CD4-positive, alpha-beta memory T cell (primary cell): ENCODE measurements at regions not wholly inside any gene's neighbourhood (a gene's known extent, or its start where the extent isn't known, plus 50 kb on each side); places are given as distances from the start of the nearest gene placed in this dataset.

Experiments used
- CTCF ChIA-PET: fragments of 350-600 bp; sonication (Branson Sonifier 250); formaldehyde crosslinking; loops from one replicate; lab custom pipeline; 2021; ENCODE audit warnings: inconsistent platforms; ENCODE audit not compliant: partially characterized antibody; lab: Charles Lee
- POLR2A ChIA-PET: fragments of 350-600 bp; sonication (Branson Sonifier 250); formaldehyde crosslinking; loops from one replicate; lab custom pipeline; 2021; ENCODE audit not compliant: partially characterized antibody; lab: Charles Lee
- DNase-seq, 5 donors: peaks; one replicate each; pipeline versions ENCODE4 v3.0.0 to v3.0.0-alpha.2; 2020 to 2022; ENCODE audit warnings: mixed read lengths in 1 of 5
- H3K27ac ChIP-seq: one replicate; pipeline ENCODE4 v1.7.0; 2013; ENCODE audit warnings: low read depth, low read length
- H3K27me3 ChIP-seq: 2 replicates; pipeline ENCODE4 v1.7.0; 2013; ENCODE audit warnings: mild to moderate bottlenecking, low read length, moderate library complexity; ENCODE audit not compliant: insufficient read depth
- H3K36me3 ChIP-seq: 2 replicates; pipeline ENCODE4 v1.7.0; 2013; ENCODE audit warnings: mild to moderate bottlenecking, low read length, moderate library complexity; ENCODE audit not compliant: insufficient read depth
- H3K4me1 ChIP-seq: 2 replicates; pipeline ENCODE4 v1.7.0; 2013; ENCODE audit warnings: mild to moderate bottlenecking, low read length, moderate library complexity; ENCODE audit not compliant: insufficient read depth
- H3K4me3 ChIP-seq, 2 donors: one replicate each; pipeline ENCODE4 v1.7.0; 2013; ENCODE audit warnings: low read length in 2 of 2, mild to moderate bottlenecking in 1 of 2
- H3K9me3 ChIP-seq, 2 donors: one replicate each; pipeline ENCODE4 v1.7.0; 2013; ENCODE audit warnings: low read length in 2 of 2, control low read depth in 1 of 2; ENCODE audit not compliant: control insufficient read depth in 1 of 2
- H3K27ac Mint-ChIP-seq, 7 donors: one replicate each; pipeline ENCODE4 v1.8.0; 2020 to 2021; ENCODE audit warnings: mixed read lengths in 7 of 7, mild to moderate bottlenecking in 6 of 7, inconsistent platforms in 3 of 7, moderate library complexity in 3 of 7
- H3K27me3 Mint-ChIP-seq, 2 donors: one replicate each; pipeline ENCODE4 v1.8.0; 2020 to 2021; ENCODE audit warnings: mixed read lengths in 2 of 2
- H3K36me3 Mint-ChIP-seq, 2 donors: one replicate each; pipeline ENCODE4 v1.8.0; 2020 to 2021; ENCODE audit warnings: mixed read lengths in 2 of 2, inconsistent platforms in 1 of 2, mild to moderate bottlenecking in 1 of 2
- H3K4me1 Mint-ChIP-seq, 4 donors: one replicate each; pipeline ENCODE4 v1.8.0; 2020 to 2021; ENCODE audit warnings: mixed read lengths in 4 of 4, mild to moderate bottlenecking in 1 of 4
- H3K4me3 Mint-ChIP-seq, 8 donors: one replicate each; pipeline ENCODE4 v1.8.0; 2020 to 2021; ENCODE audit warnings: mixed read lengths in 8 of 8, mild to moderate bottlenecking in 7 of 8, moderate library complexity in 6 of 8, inconsistent platforms in 3 of 8
- H3K9me3 Mint-ChIP-seq, 8 donors: one replicate each; pipeline ENCODE4 v1.8.0; 2020 to 2021; ENCODE audit warnings: mixed read lengths in 8 of 8, mild to moderate bottlenecking in 5 of 8, inconsistent platforms in 3 of 8, moderate library complexity in 1 of 8
- intact Hi-C: fragments of 100-400 bp; cut with micrococcal nuclease; formaldehyde crosslinking; loops from one replicate; pipeline ENCODE4 v1.15.1; 2023

DNA sequence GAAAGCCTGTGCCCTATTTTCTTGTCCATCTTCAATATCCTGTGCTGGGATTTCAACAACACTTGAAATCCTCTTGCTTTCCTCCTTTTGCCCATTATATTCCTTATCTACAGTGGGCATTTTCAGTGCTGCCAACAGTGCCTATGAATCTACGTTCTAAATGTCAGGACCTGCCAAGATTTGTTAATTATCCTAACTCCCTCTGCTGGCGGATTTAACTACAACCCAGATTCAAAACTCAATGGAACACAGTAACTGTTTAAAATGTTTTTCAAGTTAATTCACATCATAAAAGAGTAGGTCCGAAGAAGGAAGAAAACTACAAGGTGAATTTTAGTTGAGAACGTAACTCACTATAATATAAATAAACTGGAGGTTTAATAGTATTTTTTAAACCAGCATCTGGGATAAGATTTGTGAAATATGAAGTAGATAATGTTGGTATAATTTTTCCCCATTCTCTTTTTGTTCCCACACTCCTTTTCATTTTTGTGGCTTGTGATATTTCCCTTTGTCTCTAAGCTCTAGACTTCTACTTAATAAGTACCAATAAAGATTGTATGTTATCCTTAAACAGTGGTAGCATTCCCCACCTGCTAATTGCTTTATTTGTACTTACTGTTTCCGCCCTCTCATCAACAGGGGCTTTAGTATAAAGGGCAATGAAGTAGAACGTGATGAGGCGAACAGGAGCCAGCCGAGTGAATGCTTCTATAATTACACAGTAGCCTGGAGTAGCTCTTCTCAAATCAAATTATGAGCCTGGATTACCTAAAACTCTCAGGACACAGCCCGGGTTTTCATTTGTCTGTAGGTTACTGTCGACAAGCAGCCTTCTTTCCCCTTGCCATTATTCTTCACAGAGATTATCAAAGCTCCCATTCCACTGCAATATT lies 302.5 kb upstream of the ATP11B start:
- CTCF ChIA-PET: no interaction called here
- no peaks in the 10 kb centered on the region for H3K27me3 ChIP-seq
- POLR2A ChIA-PET: no interaction called here
- no peak overlapping the region for H3K4me3 ChIP-seq
- H3K27me3 Mint-ChIP-seq: no peaks in the 10 kb centered on the region
- no peaks in the 10 kb centered on the region for H3K4me1 ChIP-seq
- no peak overlapping the region for H3K27ac ChIP-seq
- H3K36me3 Mint-ChIP-seq: no peaks in the 10 kb centered on the region
- no peak overlapping the region for H3K4me3 Mint-ChIP-seq
- H3K4me1 Mint-ChIP-seq: no peaks in the 10 kb centered on the region
- H3K9me3 ChIP-seq: no peaks in the 10 kb centered on the region
- DNase-seq: no peak
- no peaks in the 10 kb centered on the region for H3K36me3 ChIP-seq
- peaks cover 0 to 2% (median 0%) of the 10 kb centered on the region in 8 donors for H3K9me3 Mint-ChIP-seq
- intact Hi-C loops: no loop called here
- no peak overlapping the region for H3K27ac Mint-ChIP-seq

DNA sequence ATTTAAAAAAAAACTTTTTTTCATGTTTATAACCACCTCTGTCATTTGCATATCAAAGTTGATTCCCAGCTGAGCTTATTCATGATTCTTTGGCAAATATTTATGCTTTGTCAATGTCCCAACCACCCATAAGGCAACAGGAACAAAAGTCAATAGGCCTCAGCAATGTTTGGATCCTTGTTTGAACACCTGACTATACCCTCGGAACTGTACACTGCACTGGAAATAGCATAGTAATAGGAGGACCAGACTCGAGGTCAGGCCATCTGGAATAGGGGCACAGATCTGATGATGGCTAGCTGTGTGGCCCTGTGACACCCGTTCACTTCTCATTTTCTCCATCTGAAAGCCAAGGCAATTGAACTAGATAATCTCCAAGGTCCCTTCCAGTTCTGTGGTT lies 301.7 kb upstream of the ATP11B start:
- no peaks in the 10 kb centered on the region for H3K36me3 Mint-ChIP-seq
- H3K4me3 Mint-ChIP-seq: no peak overlapping the region
- CTCF ChIA-PET: no interaction called here
- H3K27me3 ChIP-seq: no peaks in the 10 kb centered on the region
- no peaks in the 10 kb centered on the region for H3K4me1 Mint-ChIP-seq
- intact Hi-C loops: no loop called here
- no peaks in the 10 kb centered on the region for H3K4me1 ChIP-seq
- no peak overlapping the region for H3K27ac Mint-ChIP-seq
- no peaks in the 10 kb centered on the region for H3K9me3 Mint-ChIP-seq
- POLR2A ChIA-PET: no interaction called here
- no peaks in the 10 kb centered on the region for H3K36me3 ChIP-seq
- no peak overlapping the region for H3K27ac ChIP-seq
- H3K27me3 Mint-ChIP-seq: no peaks in the 10 kb centered on the region
- no peak overlapping the region for H3K4me3 ChIP-seq
- no peak for DNase-seq
- H3K9me3 ChIP-seq: no peaks in the 10 kb centered on the region

DNA sequence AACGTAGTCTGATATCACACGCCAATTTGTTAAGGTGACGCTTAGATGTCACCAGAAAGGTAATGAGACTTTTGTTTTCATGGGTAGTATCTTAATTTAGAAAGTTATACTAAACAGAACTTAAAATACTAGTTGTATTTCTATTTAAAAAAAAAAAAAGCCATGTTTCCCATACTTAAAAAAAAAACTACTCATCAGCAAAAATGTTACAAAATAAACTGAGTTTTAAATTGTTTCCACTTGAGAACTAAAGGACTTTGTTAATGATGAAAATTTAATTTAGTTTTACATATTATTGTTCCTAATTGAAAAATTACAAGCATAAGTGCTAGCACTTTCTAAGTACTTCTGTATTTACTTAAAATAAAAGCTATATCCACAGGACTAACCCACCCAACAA lies 300.8 kb upstream of the ATP11B start:
- H3K4me1 ChIP-seq: no peaks in the 10 kb centered on the region
- no peaks in the 10 kb centered on the region for H3K9me3 ChIP-seq
- H3K27me3 ChIP-seq: no peaks in the 10 kb centered on the region
- H3K36me3 ChIP-seq: no peaks in the 10 kb centered on the region
- H3K27ac ChIP-seq: no peak overlapping the region
- Mint-ChIP-seq H3K9me3 (peaks cover 0 to 2% (median 0%) of the 10 kb centered on the region in 8 donors), H3K4me1 (no peaks in the 10 kb centered on the region), H3K4me3 (no peak overlapping the region), H3K27me3 (no peaks in the 10 kb centered on the region), H3K36me3 (no peaks in the 10 kb centered on the region), H3K27ac (no peak overlapping the region)
- no peak overlapping the region for H3K4me3 ChIP-seq
- intact Hi-C loops: no loop called here
- DNase-seq: no peak
- ChIA-PET POLR2A (no interaction called here), CTCF (no interaction called here)

DNA sequence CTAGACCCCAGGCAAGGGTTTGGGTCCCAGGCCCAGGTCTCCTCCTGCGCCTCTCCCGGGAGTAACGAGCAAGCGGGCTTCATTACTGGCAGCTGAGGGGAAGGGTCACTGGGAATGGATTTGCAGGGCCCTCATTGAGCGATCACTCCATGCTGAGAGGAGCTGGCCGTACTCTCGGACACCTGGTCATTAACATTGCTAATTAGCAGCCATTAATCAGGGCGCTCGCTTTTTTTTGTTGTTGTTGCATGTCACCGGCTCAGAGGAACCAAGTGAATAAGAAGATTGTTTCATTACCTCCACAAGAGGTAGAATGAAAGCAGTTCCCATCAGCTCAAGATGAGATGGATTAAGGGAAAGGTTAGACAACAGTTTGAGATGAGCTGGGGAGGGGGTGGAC lies 293.0 kb upstream of the ATP11B start:
- H3K4me1 Mint-ChIP-seq: no peaks in the 10 kb centered on the region
- no peak for DNase-seq
- no peaks in the 10 kb centered on the region for H3K27me3 ChIP-seq
- H3K4me3 Mint-ChIP-seq: no peak overlapping the region
- ChIA-PET CTCF (no interaction called here), POLR2A (no interaction called here)
- intact Hi-C loops: no loop called here
- no peaks in the 10 kb centered on the region for H3K36me3 Mint-ChIP-seq
- H3K9me3 ChIP-seq: no peaks in the 10 kb centered on the region
- H3K27ac Mint-ChIP-seq: no peak overlapping the region
- no peaks in the 10 kb centered on the region for H3K4me1 ChIP-seq
- H3K9me3 Mint-ChIP-seq: peaks cover 0 to 2% (median 0%) of the 10 kb centered on the region in 8 donors
- no peaks in the 10 kb centered on the region for H3K27me3 Mint-ChIP-seq
- no peaks in the 10 kb centered on the region for H3K36me3 ChIP-seq
- H3K27ac ChIP-seq: no peak overlapping the region
- H3K4me3 ChIP-seq: no peak overlapping the region

DNA sequence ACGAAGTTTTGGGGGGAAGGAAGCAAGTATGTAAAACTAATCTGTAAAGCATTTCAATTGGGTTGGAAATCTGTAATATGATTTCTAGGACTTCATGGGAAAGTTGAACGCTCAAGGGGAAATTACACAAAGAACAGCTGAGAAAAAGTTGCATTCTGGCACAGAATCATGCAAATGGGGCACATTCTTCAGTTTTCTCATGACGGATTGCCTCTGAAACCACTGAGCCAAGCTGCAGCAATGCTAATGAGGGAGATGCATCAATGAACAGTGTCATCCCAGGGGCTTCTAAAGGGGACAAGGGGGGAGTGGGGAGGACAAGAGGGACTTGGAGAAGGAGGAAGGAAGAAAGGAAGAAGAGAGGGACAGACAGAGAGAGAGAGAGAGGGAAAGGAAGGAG lies 291.4 kb upstream of the ATP11B start:
- intact Hi-C loops: no loop called here
- Mint-ChIP-seq H3K36me3 (no peaks in the 10 kb centered on the region), H3K27me3 (no peaks in the 10 kb centered on the region), H3K9me3 (peaks cover 0 to 5% (median 0%) of the 10 kb centered on the region in 8 donors), H3K27ac (no peak overlapping the region), H3K4me1 (no peaks in the 10 kb centered on the region), H3K4me3 (no peak overlapping the region)
- Histone ChIP-seq H3K27me3 (no peaks in the 10 kb centered on the region), H3K4me3 (no peak overlapping the region), H3K9me3 (no peaks in the 10 kb centered on the region), H3K27ac (no peak overlapping the region), H3K36me3 (no peaks in the 10 kb centered on the region), H3K4me1 (no peaks in the 10 kb centered on the region)
- ChIA-PET CTCF (no interaction called here), POLR2A (no interaction called here)
- DNase-seq: no peak

DNA sequence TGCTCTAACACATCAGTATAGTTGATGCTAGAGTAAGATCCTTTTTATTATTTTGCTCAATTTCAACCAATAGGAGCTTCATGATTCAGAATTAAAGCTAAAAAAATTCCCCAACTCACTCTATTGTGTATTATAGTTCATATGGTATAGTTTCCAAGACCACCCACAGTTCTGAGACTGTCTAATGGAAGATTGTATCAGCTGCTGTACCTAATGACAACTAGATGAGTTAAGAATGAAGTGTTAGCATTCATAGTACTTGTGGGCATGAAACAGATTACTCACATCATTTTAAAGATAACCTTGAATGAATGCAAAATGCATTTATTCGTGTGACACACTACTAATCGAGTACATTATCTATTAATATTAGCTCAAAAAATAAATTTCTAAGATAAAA lies 289.9 kb upstream of the ATP11B start:
- no peaks in the 10 kb centered on the region for H3K9me3 ChIP-seq
- Mint-ChIP-seq H3K4me1 (no peaks in the 10 kb centered on the region), H3K36me3 (no peaks in the 10 kb centered on the region), H3K27ac (no peak overlapping the region), H3K9me3 (peaks cover 0 to 5% (median 0%) of the 10 kb centered on the region in 8 donors), H3K27me3 (peaks cover 0 to 3% of the 10 kb centered on the region in 2 donors), H3K4me3 (no peak overlapping the region)
- H3K27ac ChIP-seq: no peak overlapping the region
- no peaks in the 10 kb centered on the region for H3K4me1 ChIP-seq
- CTCF ChIA-PET: no interaction called here
- no peaks in the 10 kb centered on the region for H3K27me3 ChIP-seq
- H3K4me3 ChIP-seq: no peak overlapping the region
- intact Hi-C loops: no loop called here
- POLR2A ChIA-PET: no interaction called here
- DNase-seq: no peak
- no peaks in the 10 kb centered on the region for H3K36me3 ChIP-seq

DNA sequence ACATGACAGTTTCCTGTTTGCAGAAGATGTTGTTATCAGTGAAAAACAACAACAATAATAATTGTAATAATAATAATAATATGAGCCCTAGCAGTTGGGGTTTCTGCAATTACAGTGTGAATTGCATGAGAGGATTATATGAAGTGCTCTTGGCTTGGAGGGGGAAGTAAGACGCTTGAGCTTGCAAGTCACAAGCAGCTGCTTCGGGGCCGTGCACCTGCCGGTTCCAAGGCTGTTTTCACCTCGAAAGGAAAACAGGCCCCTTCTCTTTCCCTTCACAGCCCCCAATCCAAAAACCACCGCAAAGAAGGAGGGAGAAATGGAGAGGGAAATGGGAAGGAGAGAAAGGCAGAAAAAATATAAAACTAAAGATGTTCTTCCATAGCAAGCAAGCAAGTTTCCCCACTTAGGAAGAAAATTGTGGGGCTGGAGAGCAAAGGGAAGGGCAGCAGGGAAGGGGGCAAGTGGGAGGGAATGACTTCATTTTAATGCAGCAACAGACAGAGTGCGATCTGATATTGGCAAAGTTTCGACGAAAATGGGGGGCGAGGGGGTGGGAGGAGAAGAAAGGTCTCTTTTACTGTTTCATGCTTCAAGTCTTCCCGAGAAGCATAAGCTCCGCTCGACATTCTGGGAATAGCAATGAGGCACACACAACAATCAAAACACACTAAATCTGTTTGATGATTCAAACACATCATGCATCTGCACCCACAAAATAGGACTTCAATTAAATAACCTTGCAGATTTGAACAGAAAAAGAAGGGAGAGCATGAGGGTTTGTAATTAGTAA lies 284.2 kb upstream of the ATP11B start:
- no peak for DNase-seq
- intact Hi-C loops: no loop called here
- Histone ChIP-seq H3K9me3 (no peaks in the 10 kb centered on the region), H3K36me3 (no peaks in the 10 kb centered on the region), H3K27me3 (no peaks in the 10 kb centered on the region), H3K4me3 (no peak overlapping the region), H3K27ac (no peak overlapping the region), H3K4me1 (no peaks in the 10 kb centered on the region)
- peaks cover 0 to 3% of the 10 kb centered on the region in 2 donors for H3K27me3 Mint-ChIP-seq
- H3K36me3 Mint-ChIP-seq: no peaks in the 10 kb centered on the region
- no peak overlapping the region for H3K27ac Mint-ChIP-seq
- ChIA-PET POLR2A (no interaction called here), CTCF (no interaction called here)
- no peak overlapping the region for H3K4me3 Mint-ChIP-seq
- peaks cover 0 to 3% (median 0%) of the 10 kb centered on the region in 8 donors for H3K9me3 Mint-ChIP-seq
- H3K4me1 Mint-ChIP-seq: no peaks in the 10 kb centered on the region
